SK-N-SH treated with all-trans-retinoic acid at 6 μM for 48 hours (cell line): ENCODE measurements at regions not wholly inside any gene's neighbourhood (a gene's known extent, or its start where the extent isn't known, plus 50 kb on each side); places are given as distances from the start of the nearest gene placed in this dataset.

Experiments
- CSDC2 ChIP-seq: fragments of 250-450 bp; sonication (Bioruptor Pico); IDR thresholded peaks from 2 replicates; pipeline ENCODE4 v1.5.0; 2020; ENCODE audit warnings: mild to moderate bottlenecking, moderate library complexity
- OSR1 ChIP-seq: fragments of 250-450 bp; sonication (Bioruptor Pico); IDR thresholded peaks from 2 replicates; pipeline ENCODE4 v1.8.0; 2022; ENCODE audit warnings: moderate library complexity, mild to moderate bottlenecking, inconsistent platforms
- ZC3H10 ChIP-seq: fragments of 250-450 bp; sonication (Bioruptor Pico); IDR thresholded peaks from 2 replicates; pipeline ENCODE4 v1.5.1; 2021; ENCODE audit warnings: mild to moderate bottlenecking, moderate library complexity
- ZFP3 ChIP-seq: fragments of 250-450 bp; sonication (Bioruptor Pico); IDR thresholded peaks from 2 replicates; pipeline ENCODE4 v1.5.0; 2020; ENCODE audit warnings: mild to moderate bottlenecking, moderate library complexity
- ZFP30 ChIP-seq: fragments of 450-650 bp; formaldehyde crosslinking; IDR thresholded peaks from 2 replicates; pipeline ENCODE4 v1.5.0; 2022; ENCODE audit warnings: mild to moderate bottlenecking, moderate library complexity
- ZNF565 ChIP-seq: fragments of 450-650 bp; formaldehyde crosslinking; conservative IDR thresholded peaks from 2 replicates; pipeline ENCODE4 v1.5.0; 2020; ENCODE audit warnings: low read depth, mild to moderate bottlenecking, moderate library complexity
- ZNF70 ChIP-seq: fragments of 450-650 bp; formaldehyde crosslinking; IDR thresholded peaks from 2 replicates; pipeline ENCODE4 v1.5.0; 2020; ENCODE audit warnings: mild to moderate bottlenecking, moderate library complexity
- TF ChIP-seq, protein P1 (sequence below): fragments of 250-450 bp; sonication (Bioruptor Pico); IDR thresholded peaks from 2 replicates; pipeline ENCODE4 v1.8.0; 2020; ENCODE audit warnings: mild to moderate bottlenecking, moderate library complexity, borderline replicate concordance
- TF ChIP-seq, protein P2 (sequence below): fragments of 250-450 bp; sonication (Bioruptor Pico); IDR thresholded peaks from 2 replicates; pipeline ENCODE4 v1.5.1; 2021; ENCODE audit warnings: mild to moderate bottlenecking, moderate library complexity
- TF ChIP-seq, protein P3 (sequence below): fragments of 250-450 bp; sonication (Bioruptor Pico); IDR thresholded peaks from 2 replicates; pipeline ENCODE4 v1.5.1; 2020; ENCODE audit warnings: low read depth, mild to moderate bottlenecking, moderate library complexity

DNA sequence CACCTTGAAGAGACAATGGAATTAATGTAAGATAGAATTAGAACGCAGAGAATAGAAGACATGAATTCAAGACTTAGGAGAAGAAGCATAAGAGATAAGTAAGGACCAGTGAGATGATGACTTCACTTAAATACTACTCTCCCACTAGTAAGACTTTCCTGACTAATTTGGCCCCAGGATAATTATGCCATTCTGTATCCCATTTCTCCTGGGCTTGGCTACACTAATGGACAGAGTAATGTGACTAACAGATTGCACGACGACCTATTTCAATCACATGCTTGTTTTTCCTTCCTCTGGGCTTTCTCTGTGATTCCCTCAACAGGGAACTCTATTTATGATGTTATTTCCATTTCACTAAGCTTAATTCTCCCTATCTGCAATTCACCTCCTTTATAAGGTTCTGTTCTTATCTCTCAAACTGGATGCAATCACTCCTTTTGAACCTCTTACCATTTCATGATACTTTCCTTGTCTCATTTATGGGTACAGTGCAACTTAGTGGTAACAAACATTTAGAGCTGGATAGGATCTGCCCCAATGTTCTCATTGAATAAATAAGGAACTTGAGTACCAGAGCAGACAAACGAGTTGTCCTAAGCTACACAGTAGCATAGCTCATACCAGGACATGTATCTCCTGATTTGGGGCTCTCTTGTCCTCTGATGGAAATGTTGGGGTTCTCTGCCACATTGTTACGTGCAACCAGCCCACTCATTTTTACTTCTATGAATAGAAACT is 102.7 kb downstream of the BTG1 start:
- TF ChIP-seq ZFP3 (CRISPR knock-in tag) (no peak), ZFP30 (CRISPR knock-in tag) (no peak), ZC3H10 (no peak), CSDC2 (CRISPR knock-in tag) (no peak), OSR1 (CRISPR knock-in tag) (no peak), ZNF70 (no peak), ZNF565 (no peak)
- TF ChIP-seq, protein P1, sequence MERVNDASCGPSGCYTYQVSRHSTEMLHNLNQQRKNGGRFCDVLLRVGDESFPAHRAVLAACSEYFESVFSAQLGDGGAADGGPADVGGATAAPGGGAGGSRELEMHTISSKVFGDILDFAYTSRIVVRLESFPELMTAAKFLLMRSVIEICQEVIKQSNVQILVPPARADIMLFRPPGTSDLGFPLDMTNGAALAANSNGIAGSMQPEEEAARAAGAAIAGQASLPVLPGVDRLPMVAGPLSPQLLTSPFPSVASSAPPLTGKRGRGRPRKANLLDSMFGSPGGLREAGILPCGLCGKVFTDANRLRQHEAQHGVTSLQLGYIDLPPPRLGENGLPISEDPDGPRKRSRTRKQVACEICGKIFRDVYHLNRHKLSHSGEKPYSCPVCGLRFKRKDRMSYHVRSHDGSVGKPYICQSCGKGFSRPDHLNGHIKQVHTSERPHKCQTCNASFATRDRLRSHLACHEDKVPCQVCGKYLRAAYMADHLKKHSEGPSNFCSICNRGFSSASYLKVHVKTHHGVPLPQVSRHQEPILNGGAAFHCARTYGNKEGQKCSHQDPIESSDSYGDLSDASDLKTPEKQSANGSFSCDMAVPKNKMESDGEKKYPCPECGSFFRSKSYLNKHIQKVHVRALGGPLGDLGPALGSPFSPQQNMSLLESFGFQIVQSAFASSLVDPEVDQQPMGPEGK = no peak
- TF ChIP-seq, protein P2, sequence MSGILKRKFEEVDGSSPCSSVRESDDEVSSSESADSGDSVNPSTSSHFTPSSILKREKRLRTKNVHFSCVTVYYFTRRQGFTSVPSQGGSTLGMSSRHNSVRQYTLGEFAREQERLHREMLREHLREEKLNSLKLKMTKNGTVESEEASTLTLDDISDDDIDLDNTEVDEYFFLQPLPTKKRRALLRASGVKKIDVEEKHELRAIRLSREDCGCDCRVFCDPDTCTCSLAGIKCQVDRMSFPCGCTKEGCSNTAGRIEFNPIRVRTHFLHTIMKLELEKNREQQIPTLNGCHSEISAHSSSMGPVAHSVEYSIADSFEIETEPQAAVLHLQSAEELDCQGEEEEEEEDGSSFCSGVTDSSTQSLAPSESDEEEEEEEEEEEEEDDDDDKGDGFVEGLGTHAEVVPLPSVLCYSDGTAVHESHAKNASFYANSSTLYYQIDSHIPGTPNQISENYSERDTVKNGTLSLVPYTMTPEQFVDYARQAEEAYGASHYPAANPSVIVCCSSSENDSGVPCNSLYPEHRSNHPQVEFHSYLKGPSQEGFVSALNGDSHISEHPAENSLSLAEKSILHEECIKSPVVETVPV (CRISPR knock-in tag) = no peak
- TF ChIP-seq, protein P3, sequence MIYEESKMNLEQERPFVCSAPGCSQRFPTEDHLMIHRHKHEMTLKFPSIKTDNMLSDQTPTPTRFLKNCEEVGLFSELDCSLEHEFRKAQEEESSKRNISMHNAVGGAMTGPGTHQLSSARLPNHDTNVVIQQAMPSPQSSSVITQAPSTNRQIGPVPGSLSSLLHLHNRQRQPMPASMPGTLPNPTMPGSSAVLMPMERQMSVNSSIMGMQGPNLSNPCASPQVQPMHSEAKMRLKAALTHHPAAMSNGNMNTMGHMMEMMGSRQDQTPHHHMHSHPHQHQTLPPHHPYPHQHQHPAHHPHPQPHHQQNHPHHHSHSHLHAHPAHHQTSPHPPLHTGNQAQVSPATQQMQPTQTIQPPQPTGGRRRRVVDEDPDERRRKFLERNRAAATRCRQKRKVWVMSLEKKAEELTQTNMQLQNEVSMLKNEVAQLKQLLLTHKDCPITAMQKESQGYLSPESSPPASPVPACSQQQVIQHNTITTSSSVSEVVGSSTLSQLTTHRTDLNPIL = no peak
